Brain microvascular endothelial cell (primary cell): ENCODE measurements at regions not wholly inside any gene's neighbourhood (a gene's known extent, or its start where the extent isn't known, plus 50 kb on each side); places are given as distances from the start of the nearest gene placed in this dataset.

Experiments used
- DNase-seq: peaks from one replicate; pipeline ENCODE4 v3.0.0-alpha.2; 2020
- H3K27ac ChIP-seq: fragments of 250-450 bp; sonication (Bioruptor Pico); 2 replicates; pipeline ENCODE4 v1.5.1; 2020; ENCODE audit warnings: mild to moderate bottlenecking, moderate library complexity
- H3K27me3 ChIP-seq: fragments of 250-450 bp; sonication (Bioruptor Pico); replicated peaks from 2 replicates; pipeline ENCODE4 v1.5.1; 2020; ENCODE audit warnings: mild to moderate bottlenecking
- H3K36me3 ChIP-seq: fragments of 250-450 bp; sonication (Bioruptor Pico); replicated peaks from 2 replicates; pipeline ENCODE4 v1.5.1; 2020; ENCODE audit warnings: mild to moderate bottlenecking
- H3K4me3 ChIP-seq: 2 replicates; pipeline ENCODE4 v1.5.1; 2011; ENCODE audit warnings: low read depth, mild to moderate bottlenecking, control low read depth, low read length, moderate library complexity
- CTCF ChIP-seq: IDR thresholded peaks from 2 replicates; pipeline ENCODE4 v1.5.1; 2011; ENCODE audit warnings: low read depth, mild to moderate bottlenecking, moderate library complexity, low read length, control low read depth, inconsistent platforms; ENCODE audit errors: missing control alignments
- in situ Hi-C: cut with HindIII; loops from 2 replicates; pipeline ENCODE4 v1.10.0; 2017; ENCODE audit warnings: low sequenced_read_pairs, low pct_ligation_motif_present

GRCh38 chr10:130463876-130464364, 327.7 kb downstream of the GLRX3 start:
- in situ Hi-C loops = no loop called here
- Histone ChIP-seq H3K27ac (no peak overlapping the region), H3K36me3 (no peaks in the 10 kb centered on the region), H3K27me3 (no peaks in the 10 kb centered on the region), H3K4me3 (no peak overlapping the region)
- no peak for TF ChIP-seq CTCF
- DNase-seq = no peak

GRCh38 chr10:130464426-130464825, 328.2 kb downstream of the GLRX3 start:
- TF ChIP-seq CTCF = no peak
- Histone ChIP-seq H3K36me3 (no peaks in the 10 kb centered on the region), H3K27me3 (no peaks in the 10 kb centered on the region), H3K4me3 (no peak overlapping the region), H3K27ac (no peak overlapping the region)
- in situ Hi-C loops = no loop called here
- DNase-seq = no peak

GRCh38 chr10:130466271-130466997, 330.2 kb downstream of the GLRX3 start:
- DNase-seq = no peak
- Histone ChIP-seq H3K36me3 (no peaks in the 10 kb centered on the region), H3K27me3 (no peaks in the 10 kb centered on the region), H3K4me3 (no peak overlapping the region), H3K27ac (no peak overlapping the region)
- no peak for TF ChIP-seq CTCF
- in situ Hi-C loops = no loop called here

GRCh38 chr10:130470286-130470685, 334.1 kb downstream of the GLRX3 start:
- in situ Hi-C loops = no loop called here
- Histone ChIP-seq H3K27me3 (no peaks in the 10 kb centered on the region), H3K4me3 (no peak overlapping the region), H3K36me3 (no peaks in the 10 kb centered on the region), H3K27ac (no peak overlapping the region)
- TF ChIP-seq CTCF = no peak
- DNase-seq = no peak

GRCh38 chr10:130470973-130471372, 334.8 kb downstream of the GLRX3 start:
- H3K36me3 ChIP-seq = no peaks in the 10 kb centered on the region
- no peak overlapping the region for H3K27ac ChIP-seq
- H3K4me3 ChIP-seq = no peak overlapping the region
- no peaks in the 10 kb centered on the region for H3K27me3 ChIP-seq
- no peak for DNase-seq
- no peak for TF ChIP-seq CTCF
- in situ Hi-C loops = no loop called here

- no peak for DNase-seq
- Histone ChIP-seq H3K36me3 (no peaks in the 10 kb centered on the region), H3K4me3 (no peak overlapping the region), H3K27me3 (no peaks in the 10 kb centered on the region), H3K27ac (no peak overlapping the region)
- in situ Hi-C loops = no loop called here
- TF ChIP-seq CTCF = no peak
These were observed 335.3 kb downstream of the GLRX3 start for GRCh38 chr10:130471486-130471885.
